HG03520 (cell line): ENCODE measurements at regions not wholly inside any gene's neighbourhood (a gene's known extent, or its start where the extent isn't known, plus 50 kb on each side); places are given as distances from the start of the nearest gene placed in this dataset.

ENCODE experiments used
- ATAC-seq: cut with Tn5 transposase; IDR thresholded peaks from one replicate; pipeline ENCODE4 v1.9.1; 2021; ENCODE audit warnings: mild to moderate bottlenecking, moderate library complexity; ENCODE audit not compliant: unreplicated experiment

GRCh38 chr5:2399096-2399495 is 352.4 kb downstream of the IRX2 start:
- no peak for ATAC-seq

GRCh38 chr5:2393556-2393955 is 357.9 kb downstream of the IRX2 start:
- no peak for ATAC-seq

GRCh38 chr5:2391566-2391965 is 359.9 kb downstream of the IRX2 start:
- no peak for ATAC-seq

- no peak for ATAC-seq
Observed at GRCh38 chr5:2391021-2391420, 360.5 kb downstream of the IRX2 start.

- no peak for ATAC-seq
Observed at GRCh38 chr5:2388571-2388970, 362.9 kb downstream of the IRX2 start.

GRCh38 chr5:2387634-2388325 is 363.7 kb downstream of the IRX2 start:
- no peak for ATAC-seq

GRCh38 chr5:2387250-2387633 is 364.2 kb downstream of the IRX2 start:
- no peak for ATAC-seq

GRCh38 chr5:2385818-2386217 is 365.7 kb downstream of the IRX2 start:
- no peak for ATAC-seq

- no peak for ATAC-seq
Observed at GRCh38 chr5:2383698-2384065, 367.8 kb downstream of the IRX2 start.

- ATAC-seq = no peak
Observed at GRCh38 chr5:2382776-2383697, 368.4 kb downstream of the IRX2 start.

GRCh38 chr5:2381861-2382260 is 369.6 kb downstream of the IRX2 start:
- no peak for ATAC-seq

- no peak for ATAC-seq
Observed at GRCh38 chr5:2381070-2381469, 370.4 kb downstream of the IRX2 start.

- no peak for ATAC-seq
Observed at GRCh38 chr5:2378976-2379375, 372.5 kb downstream of the IRX2 start.

GRCh38 chr5:2378108-2378507 is 373.4 kb downstream of the IRX2 start:
- ATAC-seq = no peak

- ATAC-seq = no peak
Observed at GRCh38 chr5:2376486-2376885, 375.0 kb downstream of the IRX2 start.

GRCh38 chr5:2375757-2376250 is 375.7 kb downstream of the IRX2 start:
- no peak for ATAC-seq

- no peak for ATAC-seq
Observed at GRCh38 chr5:2375291-2375690, 376.2 kb downstream of the IRX2 start.

GRCh38 chr5:2374703-2375102 is 376.8 kb downstream of the IRX2 start:
- ATAC-seq = no peak

- no peak for ATAC-seq
Observed at GRCh38 chr5:2373631-2374030, 377.8 kb downstream of the IRX2 start.

- no peak for ATAC-seq
Observed at GRCh38 chr5:2371419-2371710, 380.1 kb downstream of the IRX2 start.

- ATAC-seq = no peak
Observed at GRCh38 chr5:2370626-2371418, 380.7 kb downstream of the IRX2 start.

- no peak for ATAC-seq
Observed at GRCh38 chr5:2369178-2369577, 382.3 kb downstream of the IRX2 start.
